ENCODE measurements at regions not wholly inside any gene's neighbourhood (a gene's known extent, or its start where the extent isn't known, plus 50 kb on each side); places are given as distances from the start of the nearest gene placed in this dataset.

- no peaks in the 10 kb centered on the region for H3F3A ChIP-seq (ENCODE audit: control insufficient read depth, insufficient read depth)
- no peaks in the 10 kb centered on the region for H3K79me2 ChIP-seq (ENCODE audit: control insufficient read depth, low read length)
- no peaks in the 10 kb centered on the region for H4K20me1 ChIP-seq (ENCODE audit: control insufficient read depth, insufficient read depth, low read depth, low read length)
- H3K4me1 ChIP-seq (ENCODE audit: control insufficient read depth, low read length): no peaks in the 10 kb centered on the region
- H3K9me2 ChIP-seq (replicated peaks; ENCODE audit: control insufficient read depth, low read length): no peaks in the 10 kb centered on the region
- H3K9me3 ChIP-seq (ENCODE audit: control insufficient read depth, insufficient read depth, low read length): no peaks in the 10 kb centered on the region
- no peaks in the 10 kb centered on the region for H3K36me3 ChIP-seq (ENCODE audit: control insufficient read depth, low read length)
- no peak overlapping the region for H3K27ac ChIP-seq (ENCODE audit: low read depth, low read length)
- H3K4me2 ChIP-seq (ENCODE audit: low read length): no peak overlapping the region
- TF ChIP-seq EZH2phosphoT487 (IDR thresholded peaks at IDR 0.05; ENCODE audit: borderline replicate concordance, low read length) (no peak), CTCF (IDR thresholded peaks at IDR 0.05; ENCODE audit: low read depth, low read length, poor library complexity, severe bottlenecking) (no peak)
- no peaks in the 10 kb centered on the region for H3K27me3 ChIP-seq (ENCODE audit: control insufficient read depth, low read length)
- no peak overlapping the region for H3K4me3 ChIP-seq (ENCODE audit: low read length)
Observed at GRCh38 chr5:117559005-117559844, 984.6 kb upstream of the SEMA6A start.

- no peaks in the 10 kb centered on the region for H3K9me2 ChIP-seq (replicated peaks; ENCODE audit: control insufficient read depth, low read length)
- no peak overlapping the region for H3K4me3 ChIP-seq (ENCODE audit: low read length)
- no peaks in the 10 kb centered on the region for H3K9me3 ChIP-seq (ENCODE audit: control insufficient read depth, insufficient read depth, low read length)
- no peak overlapping the region for H3K4me2 ChIP-seq (ENCODE audit: low read length)
- no peaks in the 10 kb centered on the region for H3F3A ChIP-seq (ENCODE audit: control insufficient read depth, insufficient read depth)
- TF ChIP-seq EZH2phosphoT487 (IDR thresholded peaks at IDR 0.05; ENCODE audit: borderline replicate concordance, low read length) (no peak), CTCF (IDR thresholded peaks at IDR 0.05; ENCODE audit: low read depth, low read length, poor library complexity, severe bottlenecking) (no peak)
- H3K4me1 ChIP-seq (ENCODE audit: control insufficient read depth, low read length): no peaks in the 10 kb centered on the region
- H3K27me3 ChIP-seq (ENCODE audit: control insufficient read depth, low read length): no peaks in the 10 kb centered on the region
- H3K79me2 ChIP-seq (ENCODE audit: control insufficient read depth, low read length): no peaks in the 10 kb centered on the region
- H4K20me1 ChIP-seq (ENCODE audit: control insufficient read depth, insufficient read depth, low read depth, low read length): no peaks in the 10 kb centered on the region
- no peaks in the 10 kb centered on the region for H3K36me3 ChIP-seq (ENCODE audit: control insufficient read depth, low read length)
- no peak overlapping the region for H3K27ac ChIP-seq (ENCODE audit: low read depth, low read length)
Observed at GRCh38 chr5:117551236-117551635, 976.6 kb upstream of the SEMA6A start.

- no peak overlapping the region for H3K27ac ChIP-seq (ENCODE audit: low read depth, low read length)
- no peak overlapping the region for H3K4me3 ChIP-seq (ENCODE audit: low read length)
- no peaks in the 10 kb centered on the region for H3K9me2 ChIP-seq (replicated peaks; ENCODE audit: control insufficient read depth, low read length)
- H3F3A ChIP-seq (ENCODE audit: control insufficient read depth, insufficient read depth): 0 out of 2 replicates have a peak, but pooled peaks cover under 1% of the 10 kb centered on the region
- H3K79me2 ChIP-seq (ENCODE audit: control insufficient read depth, low read length): no peaks in the 10 kb centered on the region
- no peaks in the 10 kb centered on the region for H3K4me1 ChIP-seq (ENCODE audit: control insufficient read depth, low read length)
- H3K36me3 ChIP-seq (ENCODE audit: control insufficient read depth, low read length): no peaks in the 10 kb centered on the region
- H4K20me1 ChIP-seq (ENCODE audit: control insufficient read depth, insufficient read depth, low read depth, low read length): no peaks in the 10 kb centered on the region
- no peak for TF ChIP-seq EZH2phosphoT487 (IDR thresholded peaks at IDR 0.05; ENCODE audit: borderline replicate concordance, low read length)
- no peak for TF ChIP-seq CTCF (IDR thresholded peaks at IDR 0.05; ENCODE audit: low read depth, low read length, poor library complexity, severe bottlenecking)
- H3K27me3 ChIP-seq (ENCODE audit: control insufficient read depth, low read length): no peaks in the 10 kb centered on the region
- no peaks in the 10 kb centered on the region for H3K9me3 ChIP-seq (ENCODE audit: control insufficient read depth, insufficient read depth, low read length)
- no peak overlapping the region for H3K4me2 ChIP-seq (ENCODE audit: low read length)
Observed at GRCh38 chr5:117547192-117547591, 972.6 kb upstream of the SEMA6A start.
